Astrocyte of the spinal cord (primary cell): ENCODE measurements at regions not wholly inside any gene's neighbourhood (a gene's known extent, or its start where the extent isn't known, plus 50 kb on each side); places are given as distances from the start of the nearest gene placed in this dataset.

Experiments
- DNase-seq: peaks from one replicate; pipeline ENCODE4 v3.0.0; 2011; ENCODE audit warnings: low read depth, low spot score
- H3K4me3 ChIP-seq: 2 replicates; pipeline ENCODE4 v1.5.1; 2011; ENCODE audit warnings: low read depth, mild to moderate bottlenecking, low read length, moderate library complexity
- CTCF ChIP-seq: IDR thresholded peaks from 2 replicates; pipeline ENCODE4 v1.5.1; 2012; ENCODE audit warnings: low read depth, mild to moderate bottlenecking, low read length, inconsistent platforms
- in situ Hi-C: cut with HindIII; loops from 2 replicates; pipeline ENCODE4 v1.10.0; 2017; ENCODE audit warnings: low sequenced_read_pairs

DNA sequence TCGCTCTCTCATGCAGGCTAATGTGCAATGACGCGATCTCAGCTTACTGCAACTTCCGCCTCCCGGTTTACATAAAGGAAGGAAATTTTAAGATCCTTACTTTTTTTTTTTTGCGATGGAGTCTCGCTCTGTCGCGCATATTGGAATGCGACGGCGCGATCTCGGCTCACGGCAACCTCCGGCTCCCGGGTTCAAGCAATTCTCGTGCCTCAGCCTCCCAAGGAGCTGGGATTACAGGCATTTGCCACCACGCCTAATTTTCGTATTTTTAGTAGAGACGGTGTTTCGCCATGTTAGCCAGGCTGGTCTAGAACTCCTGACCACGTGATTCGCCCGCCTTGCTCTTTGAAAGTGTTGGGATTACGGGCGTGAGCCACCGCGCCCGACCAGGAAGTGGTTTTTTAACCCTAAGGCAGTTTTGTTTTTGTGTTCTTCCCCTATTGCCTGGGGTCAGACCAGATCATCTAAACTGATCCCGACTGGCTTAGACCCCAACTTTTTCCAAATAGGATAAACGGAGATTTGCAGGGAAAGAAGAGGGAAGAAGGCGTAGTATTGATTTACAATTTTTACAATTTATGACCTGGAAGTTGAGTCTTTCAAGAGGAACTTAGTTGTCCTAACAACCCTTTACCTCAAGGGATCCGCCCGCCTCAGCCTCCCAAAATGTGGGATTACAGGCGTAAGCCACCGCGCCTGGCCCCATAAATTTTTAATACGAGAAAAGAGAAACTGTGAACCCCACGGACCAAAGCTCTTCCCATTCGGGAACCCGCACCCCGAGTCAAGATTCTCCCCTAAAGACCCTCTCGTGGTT lies 142.0 kb downstream of the ZNF737 start:
- in situ Hi-C loops, result no loop called here
- H3K4me3 ChIP-seq, result peak overlapping the region; percentile 61
- no peak for TF ChIP-seq CTCF
- peak; percentile 43 for DNase-seq

- no peak for DNase-seq
- H3K4me3 ChIP-seq, result no peak overlapping the region
- no peak for TF ChIP-seq CTCF
- in situ Hi-C loops, result no loop called here
These were observed 143.1 kb downstream of the ZNF737 start for GRCh38 chr19:20422216-20423205.

DNA sequence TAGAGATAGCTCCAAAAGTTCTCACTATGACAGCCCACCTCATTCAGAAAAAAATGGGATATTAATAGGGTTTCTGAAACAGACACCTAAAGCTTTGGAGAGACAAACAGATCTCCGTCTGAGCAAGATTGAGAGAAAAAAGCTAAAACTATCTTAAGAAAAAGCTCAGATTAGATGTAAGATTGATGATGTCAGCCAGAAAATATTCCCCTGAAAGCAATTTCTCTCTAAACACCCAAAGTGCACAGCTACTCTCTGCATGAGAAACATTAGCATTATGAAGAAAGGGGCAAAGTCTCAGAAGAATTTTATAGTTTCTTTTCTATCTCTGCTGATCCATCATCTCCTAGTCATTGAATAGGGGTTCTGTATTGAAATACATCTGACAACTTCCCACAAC lies 148.9 kb downstream of the ZNF737 start:
- H3K4me3 ChIP-seq, result no peak overlapping the region
- in situ Hi-C loops, result no loop called here
- TF ChIP-seq CTCF, result no peak
- no peak for DNase-seq

- no peak for TF ChIP-seq CTCF
- H3K4me3 ChIP-seq, result no peak overlapping the region
- DNase-seq, result no peak
- in situ Hi-C loops, result no loop called here
These were observed 151.5 kb downstream of the ZNF737 start for GRCh38 chr19:20414120-20414519.

- H3K4me3 ChIP-seq, result no peak overlapping the region
- in situ Hi-C loops, result no loop called here
- TF ChIP-seq CTCF, result no peak
- DNase-seq, result no peak
These were observed 151.9 kb downstream of the ZNF737 start for GRCh38 chr19:20413705-20414104.

DNA sequence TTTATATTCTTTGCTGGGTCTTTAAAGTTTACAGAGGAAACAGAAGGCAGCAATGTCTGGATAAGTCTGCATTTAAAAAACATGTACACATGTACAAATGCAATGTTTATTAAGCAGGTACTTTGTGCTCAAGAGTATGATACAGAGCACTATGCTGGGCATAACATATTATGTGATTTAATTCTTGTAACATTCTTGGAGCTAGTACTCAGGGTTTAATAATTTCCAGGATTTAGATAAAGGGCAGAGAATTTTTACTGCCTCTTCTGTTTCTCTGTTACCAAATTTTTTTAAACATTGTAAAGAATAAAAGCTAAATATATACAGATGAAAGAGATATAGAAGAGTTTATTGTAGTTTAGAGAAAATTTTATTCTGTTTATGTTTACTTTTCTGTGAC lies 152.7 kb downstream of the ZNF737 start:
- TF ChIP-seq CTCF, result no peak
- DNase-seq, result no peak
- no peak overlapping the region for H3K4me3 ChIP-seq
- in situ Hi-C loops, result no loop called here
